Cerebellar cortex (tissue), 1 donor: ENCODE measurements at regions not wholly inside any gene's neighbourhood (a gene's known extent, or its start where the extent isn't known, plus 50 kb on each side); places are given as distances from the start of the nearest gene placed in this dataset.
A peak's percentile ranks its signal among the peaks of the same experiment; 100 is the strongest.

Experiments used
- DNase-seq: peaks from one replicate; pipeline ENCODE4 v3.0.0-alpha.2; 2015; ENCODE audit warnings: low spot score

- DNase-seq = no peak
Observed at GRCh38 chr5:81914696-81915095, 57.1 kb upstream of the ATG10 start.

GRCh38 chr5:81912933-81913332 lies 58.9 kb upstream of the ATG10 start:
- no peak for DNase-seq

- no peak for DNase-seq
Observed at GRCh38 chr5:81909677-81910076, 62.1 kb upstream of the ATG10 start.

GRCh38 chr5:81908771-81909170 lies 63.1 kb upstream of the ATG10 start:
- DNase-seq = no peak

GRCh38 chr5:81908044-81908443 lies 63.8 kb upstream of the ATG10 start:
- DNase-seq = no peak

- DNase-seq = no peak
Observed at GRCh38 chr5:81907012-81907635, 64.7 kb upstream of the ATG10 start.

- no peak for DNase-seq
Observed at GRCh38 chr5:81906086-81906485, 65.7 kb upstream of the ATG10 start.

GRCh38 chr5:81904861-81905260 lies 67.0 kb upstream of the ATG10 start:
- DNase-seq = no peak

GRCh38 chr5:81904166-81904565 lies 67.7 kb upstream of the ATG10 start:
- no peak for DNase-seq

GRCh38 chr5:81901586-81901985 lies 70.2 kb upstream of the ATG10 start:
- no peak for DNase-seq

GRCh38 chr5:81899123-81899522 lies 72.7 kb upstream of the ATG10 start:
- no peak for DNase-seq

- no peak for DNase-seq
Observed at GRCh38 chr5:81898403-81898802, 73.4 kb upstream of the ATG10 start.

GRCh38 chr5:81896764-81897163 lies 75.1 kb upstream of the ATG10 start:
- no peak for DNase-seq

- no peak for DNase-seq
Observed at GRCh38 chr5:81895307-81895706, 76.5 kb upstream of the ATG10 start.

GRCh38 chr5:81893961-81894360 lies 77.9 kb upstream of the ATG10 start:
- no peak for DNase-seq

GRCh38 chr5:81884871-81885270 lies 87.0 kb upstream of the ATG10 start:
- peak; percentile 49 for DNase-seq

- DNase-seq = peak; percentile 47
Observed at GRCh38 chr5:81883371-81883770, 88.5 kb upstream of the ATG10 start.

- no peak for DNase-seq
Observed at GRCh38 chr5:81881595-81881994, 90.2 kb upstream of the ATG10 start.

- no peak for DNase-seq
Observed at GRCh38 chr5:81879936-81880335, 91.9 kb upstream of the ATG10 start.

- DNase-seq = no peak
Observed at GRCh38 chr5:81878333-81878732, 93.5 kb upstream of the ATG10 start.

- DNase-seq = no peak
Observed at GRCh38 chr5:81866994-81867393, 104.8 kb upstream of the ATG10 start.

- no peak for DNase-seq
Observed at GRCh38 chr5:81860778-81861177, 109.9 kb upstream of the SSBP2 start.

- DNase-seq = no peak
Observed at GRCh38 chr5:81859624-81860023, 108.7 kb upstream of the SSBP2 start.
